ENCODE measurements at regions not wholly inside any gene's neighbourhood (a gene's known extent, or its start where the extent isn't known, plus 50 kb on each side); places are given as distances from the start of the nearest gene placed in this dataset.

GRCh38 chr10:2619916-2620315 is 447.4 kb upstream of the PFKP start:
- TF ChIP-seq CTCF (conservative IDR thresholded peaks at IDR 0.05; ENCODE audit: low read depth in 2 of 2) (no peak), STAT1 (IDR thresholded peaks at IDR 0.05; ENCODE audit: unreplicated experiment) (no peak), REST (IDR thresholded peaks at IDR 0.05; ENCODE audit: unreplicated experiment) (no peak), POLR2AphosphoS5 (IDR thresholded peaks at IDR 0.05; ENCODE audit: low read depth) (no peak), EZH2 (IDR thresholded peaks at IDR 0.05; ENCODE audit: low read depth, unreplicated experiment) (no peak), CREB1 (CRISPR knock-in tag; IDR thresholded peaks at IDR 0.05; ENCODE audit: low read depth) (no peak), EZH2phosphoT487 (IDR thresholded peaks at IDR 0.05; ENCODE audit: unreplicated experiment) (no peak), JUNB (IDR thresholded peaks at IDR 0.05; ENCODE audit: unreplicated experiment) (no peak), ZNF331 (CRISPR knock-in tag; IDR thresholded peaks at IDR 0.05; ENCODE audit: low read depth) (no peak), ETS1 (IDR thresholded peaks at IDR 0.05) (no peak), ZNF114 (CRISPR knock-in tag; IDR thresholded peaks at IDR 0.05) (no peak), ZNF462 (CRISPR knock-in tag; IDR thresholded peaks at IDR 0.05) (no peak), NANOG (IDR thresholded peaks at IDR 0.05; ENCODE audit: borderline replicate concordance) (no peak)
